Medulla oblongata (tissue), 1 donor: ENCODE measurements at regions not wholly inside any gene's neighbourhood (a gene's known extent, or its start where the extent isn't known, plus 50 kb on each side); places are given as distances from the start of the nearest gene placed in this dataset.

Experiments
- DNase-seq: peaks from one replicate; pipeline ENCODE4 v3.0.0-alpha.2; 2015; ENCODE audit errors: extremely low spot score

GRCh38 chr2:6602471-6602870 lies 263.2 kb downstream of the CMPK2 start:
- DNase-seq: no peak

GRCh38 chr2:6605836-6606505 lies 259.7 kb downstream of the CMPK2 start:
- no peak for DNase-seq

- no peak for DNase-seq
Observed at GRCh38 chr2:6617794-6618193, 247.9 kb downstream of the CMPK2 start.

- DNase-seq: no peak
Observed at GRCh38 chr2:6618201-6618600, 247.5 kb downstream of the CMPK2 start.

- DNase-seq: no peak
Observed at GRCh38 chr2:6623746-6624145, 242.0 kb downstream of the CMPK2 start.

- no peak for DNase-seq
Observed at GRCh38 chr2:6626401-6627012, 239.2 kb downstream of the CMPK2 start.

- no peak for DNase-seq
Observed at GRCh38 chr2:6627316-6627715, 238.4 kb downstream of the CMPK2 start.

GRCh38 chr2:6630209-6630608 lies 235.5 kb downstream of the CMPK2 start:
- no peak for DNase-seq

GRCh38 chr2:6635296-6635695 lies 230.4 kb downstream of the CMPK2 start:
- DNase-seq: no peak

- DNase-seq: no peak
Observed at GRCh38 chr2:6637330-6637729, 228.4 kb downstream of the CMPK2 start.

GRCh38 chr2:6639929-6640620 lies 225.6 kb downstream of the CMPK2 start:
- DNase-seq: no peak

- DNase-seq: no peak
Observed at GRCh38 chr2:6640621-6641015, 225.1 kb downstream of the CMPK2 start.

- DNase-seq: peak; percentile 64
Observed at GRCh38 chr2:6641956-6642355, 223.8 kb downstream of the CMPK2 start.

- no peak for DNase-seq
Observed at GRCh38 chr2:6644261-6644660, 221.4 kb downstream of the CMPK2 start.

GRCh38 chr2:6645004-6645403 lies 220.7 kb downstream of the CMPK2 start:
- DNase-seq: no peak

- no peak for DNase-seq
Observed at GRCh38 chr2:6645672-6646071, 220.0 kb downstream of the CMPK2 start.

GRCh38 chr2:6647046-6647445 lies 218.7 kb downstream of the CMPK2 start:
- no peak for DNase-seq

GRCh38 chr2:6648596-6649247 lies 217.0 kb downstream of the CMPK2 start:
- DNase-seq: peak; percentile 53

GRCh38 chr2:6650311-6650710 lies 215.4 kb downstream of the CMPK2 start:
- peak; percentile 65 for DNase-seq

- DNase-seq: no peak
Observed at GRCh38 chr2:6652251-6652650, 213.5 kb downstream of the CMPK2 start.

GRCh38 chr2:6653281-6653750 lies 212.4 kb downstream of the CMPK2 start:
- no peak for DNase-seq

GRCh38 chr2:6654279-6654678 lies 211.4 kb downstream of the CMPK2 start:
- no peak for DNase-seq

- no peak for DNase-seq
Observed at GRCh38 chr2:6656633-6657032, 209.1 kb downstream of the CMPK2 start.
